RWPE1 (cell line): ENCODE measurements at regions not wholly inside any gene's neighbourhood (a gene's known extent, or its start where the extent isn't known, plus 50 kb on each side); places are given as distances from the start of the nearest gene placed in this dataset.

Source experiments
- CTCF ChIA-PET: fragments of 350-600 bp; sonication (Branson Sonifier 250); formaldehyde crosslinking; extraction: SDS; loops from one replicate; lab custom pipeline; 2021; lab: Yijun Ruan, JAX
- POLR2A ChIA-PET: fragments of 400-600 bp; formaldehyde crosslinking; extraction: SDS; loops from one replicate; lab custom pipeline; 2020; ENCODE audit warnings: antibody characterized with exemption; ENCODE audit not compliant: low non-redundant PET; lab: Yijun Ruan, JAX
- DNase-seq: peaks from one replicate; pipeline ENCODE4 v3.0.0; 2012; ENCODE audit warnings: low spot score
- H3K27ac ChIP-seq: fragments of 450-650 bp; 2 replicates; pipeline ENCODE4 v1.5.1; 2017
- TF ChIP-seq, protein P1 (sequence below): fragments of 450-650 bp; conservative IDR thresholded peaks from 2 replicates; pipeline ENCODE4 v1.5.1; 2017; ENCODE audit warnings: low read depth, mild to moderate bottlenecking

- ChIA-PET POLR2A (no interaction called here), CTCF (interaction anchor here (0.7 kb wide), 1 partner anchor 17 kb away, joined by 3 read pairs; no protein-coding TSS in a partner anchor)
- TF ChIP-seq, protein P1, sequence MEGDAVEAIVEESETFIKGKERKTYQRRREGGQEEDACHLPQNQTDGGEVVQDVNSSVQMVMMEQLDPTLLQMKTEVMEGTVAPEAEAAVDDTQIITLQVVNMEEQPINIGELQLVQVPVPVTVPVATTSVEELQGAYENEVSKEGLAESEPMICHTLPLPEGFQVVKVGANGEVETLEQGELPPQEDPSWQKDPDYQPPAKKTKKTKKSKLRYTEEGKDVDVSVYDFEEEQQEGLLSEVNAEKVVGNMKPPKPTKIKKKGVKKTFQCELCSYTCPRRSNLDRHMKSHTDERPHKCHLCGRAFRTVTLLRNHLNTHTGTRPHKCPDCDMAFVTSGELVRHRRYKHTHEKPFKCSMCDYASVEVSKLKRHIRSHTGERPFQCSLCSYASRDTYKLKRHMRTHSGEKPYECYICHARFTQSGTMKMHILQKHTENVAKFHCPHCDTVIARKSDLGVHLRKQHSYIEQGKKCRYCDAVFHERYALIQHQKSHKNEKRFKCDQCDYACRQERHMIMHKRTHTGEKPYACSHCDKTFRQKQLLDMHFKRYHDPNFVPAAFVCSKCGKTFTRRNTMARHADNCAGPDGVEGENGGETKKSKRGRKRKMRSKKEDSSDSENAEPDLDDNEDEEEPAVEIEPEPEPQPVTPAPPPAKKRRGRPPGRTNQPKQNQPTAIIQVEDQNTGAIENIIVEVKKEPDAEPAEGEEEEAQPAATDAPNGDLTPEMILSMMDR: no peak
- H3K27ac ChIP-seq: no peak overlapping the region
- no peak for DNase-seq
Observed at GRCh38 chr10:78397786-78398185, 364.1 kb downstream of the RPS24 start.

DNA sequence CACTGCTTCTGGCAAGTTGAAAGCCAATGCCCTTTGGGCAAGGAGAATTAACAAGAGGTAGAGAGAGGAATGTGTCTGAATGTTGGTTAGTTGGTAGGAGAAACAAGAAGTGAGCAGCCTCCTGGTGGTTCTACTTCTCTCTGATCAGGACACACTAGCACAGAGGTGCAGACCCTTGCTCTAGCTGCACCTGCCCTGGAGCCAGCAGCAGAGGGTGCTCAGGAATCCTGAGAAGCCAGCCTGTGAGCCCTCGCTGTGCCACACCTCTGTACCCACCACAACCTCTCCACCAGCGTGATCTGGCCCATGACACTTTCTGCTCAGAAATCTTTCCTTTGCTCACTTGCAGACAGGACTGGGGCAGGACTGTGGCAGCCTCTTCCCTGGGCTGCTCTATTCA lies 364.7 kb downstream of the RPS24 start:
- TF ChIP-seq, protein P1: no peak
- no peak overlapping the region for H3K27ac ChIP-seq
- no peak for DNase-seq
- POLR2A ChIA-PET: no interaction called here
- CTCF ChIA-PET: no interaction called here

DNA sequence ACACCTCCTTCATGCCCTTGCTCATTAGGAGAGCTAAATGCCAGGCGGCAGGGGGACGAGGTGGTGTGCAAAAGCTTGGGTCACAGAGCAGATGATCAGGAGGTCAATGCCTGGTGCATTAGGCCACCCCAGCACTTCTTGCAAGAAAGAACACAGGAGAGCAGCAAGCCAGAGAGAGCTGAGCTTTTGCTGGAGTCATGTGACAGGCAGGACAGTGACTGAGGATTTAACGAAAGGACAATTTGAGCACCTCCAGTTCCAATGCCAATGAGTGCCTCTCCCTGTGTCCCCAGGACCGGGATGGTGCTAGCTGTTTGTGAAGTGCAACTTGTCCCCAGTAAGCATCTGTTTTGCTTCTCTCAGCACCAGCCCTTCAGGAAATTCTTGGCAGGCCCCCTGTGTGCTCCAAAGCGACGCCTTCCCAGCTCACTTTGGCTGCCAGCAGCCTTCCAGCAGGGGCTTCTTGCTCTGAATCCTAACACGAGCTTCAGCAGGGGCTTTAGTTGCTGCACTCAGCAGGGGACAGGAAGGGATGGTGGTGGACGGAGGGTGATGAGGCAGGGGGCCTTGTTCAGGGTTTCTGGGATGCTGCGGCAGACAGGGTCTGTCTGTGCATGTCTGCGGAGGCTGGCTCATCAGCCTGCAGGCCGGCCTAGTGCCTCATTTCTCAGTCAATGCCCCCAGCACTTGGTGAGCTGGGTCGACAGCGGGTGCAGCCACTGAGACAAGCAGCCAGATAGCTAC lies 368.1 kb downstream of the RPS24 start:
- POLR2A ChIA-PET: no interaction called here
- CTCF ChIA-PET: no interaction called here
- H3K27ac ChIP-seq: no peak overlapping the region
- TF ChIP-seq, protein P1: no peak
- DNase-seq: no peak

- ChIA-PET POLR2A (no interaction called here), CTCF (no interaction called here)
- TF ChIP-seq, protein P1: no peak
- DNase-seq: no peak
- H3K27ac ChIP-seq: no peak overlapping the region
Observed at GRCh38 chr10:78402591-78402990, 368.9 kb downstream of the RPS24 start.

DNA sequence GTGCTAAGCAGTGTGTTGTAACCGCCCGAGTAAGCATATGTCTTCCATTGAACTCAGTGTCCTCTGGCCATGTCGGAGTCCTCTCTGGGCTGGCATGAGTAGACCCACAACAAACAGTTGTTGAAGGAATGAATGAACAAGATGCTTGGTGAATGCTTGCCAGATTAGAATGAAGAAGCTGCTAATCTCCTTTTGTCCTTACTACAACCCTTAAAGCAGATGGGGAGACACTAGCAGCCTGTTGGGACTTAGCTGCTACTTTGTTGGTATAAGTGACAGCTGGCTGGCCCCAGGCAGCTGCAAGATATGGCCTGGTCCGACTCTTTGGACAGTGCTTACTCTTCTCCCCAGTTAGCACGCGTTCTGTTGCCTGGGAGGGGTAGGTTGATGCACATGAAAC lies 370.1 kb downstream of the RPS24 start:
- DNase-seq: no peak
- H3K27ac ChIP-seq: no peak overlapping the region
- POLR2A ChIA-PET: no interaction called here
- TF ChIP-seq, protein P1: no peak
- CTCF ChIA-PET: no interaction called here

DNA sequence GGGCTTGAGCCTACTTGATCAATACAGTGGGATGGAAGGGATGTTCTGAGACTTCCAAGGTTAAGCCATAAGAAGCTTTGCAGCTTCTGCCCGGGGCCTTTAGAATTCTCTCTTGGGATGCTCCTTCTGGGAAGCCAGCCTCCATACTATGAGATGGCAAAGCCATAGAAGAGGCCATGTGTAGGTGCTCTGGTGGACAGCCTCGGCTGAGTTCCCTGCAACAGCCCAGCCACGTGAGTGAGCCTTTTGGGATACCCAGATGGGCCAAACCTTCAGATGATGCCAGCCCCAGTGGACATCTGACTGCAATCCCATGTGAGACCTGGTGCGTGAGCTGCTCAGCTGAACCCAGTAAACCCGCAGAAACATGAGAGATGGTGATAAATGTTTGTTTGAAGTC lies 370.6 kb downstream of the RPS24 start:
- CTCF ChIA-PET: no interaction called here
- H3K27ac ChIP-seq: no peak overlapping the region
- POLR2A ChIA-PET: no interaction called here
- TF ChIP-seq, protein P1: no peak
- no peak for DNase-seq
